HG03060 (cell line): ENCODE measurements at regions not wholly inside any gene's neighbourhood (a gene's known extent, or its start where the extent isn't known, plus 50 kb on each side); places are given as distances from the start of the nearest gene placed in this dataset.

Experiments
- ATAC-seq: cut with Tn5 transposase; IDR thresholded peaks from one replicate; pipeline ENCODE4 v1.9.1; 2021; ENCODE audit warnings: low read depth, moderate number of reproducible peaks; ENCODE audit not compliant: unreplicated experiment

- no peak for ATAC-seq
Measured at GRCh38 chr12:60027266-60027665, 431.4 kb downstream of the SLC16A7 start.

GRCh38 chr12:60034147-60034546 is 438.3 kb downstream of the SLC16A7 start:
- ATAC-seq: no peak

GRCh38 chr12:60035835-60036234 is 440.0 kb downstream of the SLC16A7 start:
- ATAC-seq: no peak

DNA sequence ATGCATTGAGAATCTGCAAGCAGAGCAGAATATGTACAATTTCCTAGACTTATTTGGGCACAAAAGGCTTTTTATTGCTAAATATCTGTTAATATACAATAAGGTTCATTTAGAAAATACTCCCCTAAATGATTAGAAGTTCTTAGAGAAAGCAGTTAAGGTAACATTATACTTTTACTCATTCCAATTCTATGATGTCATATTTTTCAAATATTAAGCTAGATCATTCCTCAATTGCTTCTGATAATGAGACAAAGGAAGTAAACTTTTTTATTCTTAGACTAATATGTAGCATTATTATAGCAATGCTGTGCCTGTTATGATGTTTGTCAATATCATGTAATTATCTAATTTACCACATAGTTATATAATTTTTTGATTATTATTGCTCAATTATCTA is 447.0 kb downstream of the SLC16A7 start:
- ATAC-seq: no peak

DNA sequence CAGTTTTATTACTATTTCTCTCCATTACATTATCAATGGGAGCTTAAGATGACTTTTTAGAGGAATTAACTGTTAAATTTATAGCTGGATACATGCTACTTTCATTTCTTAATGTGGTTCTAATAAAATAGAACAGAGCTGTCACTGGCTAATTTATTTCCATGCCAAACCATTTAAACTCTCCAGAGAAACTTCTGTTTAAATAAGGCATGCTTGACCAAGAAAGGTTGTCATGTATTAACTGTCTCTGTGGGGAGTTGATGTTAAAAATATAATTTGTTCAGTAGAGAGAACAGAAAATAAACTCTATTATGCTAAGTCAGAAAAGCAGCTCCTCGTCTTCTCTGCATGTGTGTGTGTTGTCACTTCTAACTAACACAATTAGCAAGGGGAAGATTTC is 447.4 kb downstream of the SLC16A7 start:
- ATAC-seq: no peak

GRCh38 chr12:60052483-60052882 is 456.7 kb downstream of the SLC16A7 start:
- no peak for ATAC-seq

GRCh38 chr12:60059180-60059579 is 463.4 kb downstream of the SLC16A7 start:
- no peak for ATAC-seq

DNA sequence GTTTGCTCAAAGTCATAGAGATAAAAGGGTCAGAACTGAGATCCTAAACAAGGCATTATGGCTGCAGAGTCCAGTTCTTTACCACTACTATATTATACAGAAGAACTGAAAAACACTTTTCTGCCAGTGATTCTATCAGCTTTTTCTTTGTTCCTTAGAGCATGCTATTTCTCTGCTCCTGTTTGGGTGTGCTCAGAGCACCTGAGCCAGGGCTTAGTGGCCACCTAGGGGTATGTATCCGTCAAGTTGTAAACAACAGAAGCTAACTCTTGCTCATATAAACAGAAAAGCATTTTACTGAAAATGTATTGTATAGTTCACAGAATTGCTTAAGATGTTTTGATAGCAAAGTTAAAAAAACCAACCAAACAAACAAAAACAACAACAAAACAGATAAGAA is 470.8 kb downstream of the SLC16A7 start:
- no peak for ATAC-seq

GRCh38 chr12:60070552-60070951 is 474.7 kb downstream of the SLC16A7 start:
- ATAC-seq: no peak

- no peak for ATAC-seq
Measured at GRCh38 chr12:60071759-60072191, 475.9 kb downstream of the SLC16A7 start.

DNA sequence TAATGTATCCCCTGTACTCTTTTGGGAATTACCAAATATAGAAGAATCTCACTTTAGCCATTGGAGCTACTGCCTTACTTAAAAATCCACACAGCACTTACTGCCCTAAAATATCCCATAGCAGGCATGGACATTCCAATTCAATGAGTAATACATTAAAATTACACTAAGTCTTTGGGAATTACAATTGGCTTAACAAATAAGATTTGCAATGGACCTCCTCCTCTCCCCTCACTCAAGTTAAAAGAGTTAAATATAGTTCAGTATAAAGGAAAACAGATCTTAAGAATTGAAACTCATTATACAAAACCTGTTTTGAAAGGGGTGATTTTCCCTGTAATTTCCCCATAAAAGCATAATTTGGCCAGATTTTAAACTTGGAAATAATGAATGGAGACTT is 477.1 kb downstream of the SLC16A7 start:
- ATAC-seq: no peak

DNA sequence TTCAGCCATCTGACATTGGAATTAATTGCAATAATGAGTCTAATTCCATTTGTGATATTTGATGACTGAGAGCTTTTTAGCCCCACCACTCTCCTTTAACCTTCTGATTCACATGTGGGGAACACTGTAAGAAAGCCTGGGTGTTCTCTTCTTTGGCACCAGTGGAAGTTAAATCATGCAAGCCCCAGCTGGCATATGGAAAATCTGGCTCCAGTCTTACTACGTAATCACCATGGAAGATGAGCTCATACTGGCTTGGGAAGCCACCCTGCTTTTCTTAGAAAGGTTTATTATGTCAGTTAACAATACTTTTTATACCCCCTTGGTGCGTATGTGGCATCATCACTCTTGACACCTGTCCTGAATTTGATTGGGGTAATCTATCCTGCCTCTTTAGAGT is 479.3 kb downstream of the SLC16A7 start:
- no peak for ATAC-seq

GRCh38 chr12:60078026-60078425 is 482.2 kb downstream of the SLC16A7 start:
- no peak for ATAC-seq

DNA sequence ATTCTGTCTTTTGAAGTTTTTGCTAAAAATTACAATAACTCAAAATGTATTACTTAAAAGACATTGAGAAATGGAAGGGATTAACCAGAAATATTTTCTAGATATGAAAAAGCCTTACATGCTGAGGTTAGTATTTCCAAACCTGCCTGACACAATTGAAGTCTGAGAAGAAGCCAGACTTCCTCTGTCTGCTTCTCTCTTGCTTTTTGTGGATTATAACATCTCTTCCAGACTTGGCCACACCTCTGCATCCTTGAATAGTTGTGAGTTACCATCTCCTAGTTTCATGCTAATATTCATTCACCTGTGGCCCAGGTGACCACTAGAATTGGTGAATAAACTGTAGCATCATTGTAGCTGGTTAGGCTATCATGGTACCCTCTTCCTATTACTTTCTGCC is 497.6 kb downstream of the SLC16A7 start:
- ATAC-seq: no peak

GRCh38 chr12:60094436-60094835 is 498.6 kb downstream of the SLC16A7 start:
- no peak for ATAC-seq

DNA sequence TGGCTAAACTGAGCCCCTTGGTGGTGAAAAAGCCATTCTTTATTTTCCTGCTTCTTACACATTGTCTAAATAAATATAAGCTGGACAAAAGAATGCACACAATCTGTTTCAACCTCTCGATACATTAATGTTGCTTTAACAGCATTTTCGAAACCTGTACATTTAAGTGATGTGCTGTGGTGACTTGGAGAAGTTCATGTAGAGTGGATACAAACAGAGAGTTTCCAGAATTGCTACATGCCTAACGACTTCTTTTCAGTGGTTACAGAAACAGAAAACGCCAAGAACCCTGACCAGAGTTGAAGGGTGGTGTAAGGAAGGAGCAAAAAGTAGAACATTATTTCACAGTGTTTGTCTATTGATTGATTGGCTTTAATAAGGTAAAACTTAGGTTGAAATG is 500.9 kb downstream of the SLC16A7 start:
- no peak for ATAC-seq

- no peak for ATAC-seq
Measured at GRCh38 chr12:60100160-60100559, 504.3 kb downstream of the SLC16A7 start.

DNA sequence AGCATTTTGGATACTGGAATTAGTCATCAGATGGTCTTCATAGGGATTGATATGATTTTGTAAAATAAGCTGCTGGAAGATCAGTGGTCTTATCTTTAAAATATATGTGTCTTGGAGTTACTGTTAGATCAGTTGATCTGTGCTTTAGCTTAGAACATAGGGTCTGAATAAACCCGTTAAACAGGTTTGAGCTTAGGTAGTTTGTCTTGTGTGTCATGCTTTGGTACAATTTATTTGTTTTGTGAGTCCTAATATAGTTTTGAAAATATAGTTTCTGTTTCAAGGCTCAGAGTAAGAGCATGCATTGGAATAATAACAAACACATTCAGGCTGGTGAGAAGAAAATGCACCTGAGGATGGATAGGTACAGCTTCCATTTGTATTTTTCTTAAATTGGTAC is 505.0 kb downstream of the SLC16A7 start:
- no peak for ATAC-seq

- ATAC-seq: no peak
Measured at GRCh38 chr12:60101715-60102114, 505.9 kb downstream of the SLC16A7 start.

DNA sequence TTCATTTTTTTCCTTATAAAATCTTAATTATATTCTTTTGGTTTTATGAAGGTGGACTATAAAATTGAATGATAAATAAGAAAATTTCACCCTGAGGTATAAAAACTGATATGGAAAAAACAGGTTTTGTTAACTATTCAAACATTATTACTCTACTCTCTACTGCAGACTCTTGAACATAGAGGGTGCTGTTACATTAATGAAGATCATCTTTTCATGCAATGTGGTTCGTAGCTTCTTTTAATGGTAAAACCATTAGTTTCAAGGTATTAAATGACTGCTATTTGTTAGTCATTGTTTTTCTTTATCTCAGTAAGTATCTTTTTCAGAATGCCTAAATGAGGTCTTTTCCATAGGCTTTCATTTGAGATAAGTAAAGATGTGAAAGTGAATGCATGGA is 510.4 kb downstream of the SLC16A7 start:
- ATAC-seq: no peak

DNA sequence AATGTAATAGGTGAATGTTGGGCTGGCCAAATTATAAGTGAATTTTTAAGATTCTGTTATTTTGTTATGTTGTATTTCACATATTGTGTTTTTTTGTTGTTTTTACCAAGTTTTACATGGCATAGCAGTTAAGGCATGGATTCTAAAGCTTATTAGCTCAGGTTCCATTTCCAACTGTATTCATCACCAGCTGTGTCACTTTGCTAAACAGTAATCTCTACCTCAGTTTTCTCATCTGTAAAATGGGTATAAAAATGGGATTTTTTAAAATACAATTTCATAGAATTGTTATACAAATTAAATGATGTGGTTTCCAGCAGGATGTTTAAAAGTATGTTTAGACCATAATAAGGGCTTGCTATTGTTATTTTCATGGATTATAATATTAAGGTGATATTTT is 512.2 kb downstream of the SLC16A7 start:
- ATAC-seq: no peak

DNA sequence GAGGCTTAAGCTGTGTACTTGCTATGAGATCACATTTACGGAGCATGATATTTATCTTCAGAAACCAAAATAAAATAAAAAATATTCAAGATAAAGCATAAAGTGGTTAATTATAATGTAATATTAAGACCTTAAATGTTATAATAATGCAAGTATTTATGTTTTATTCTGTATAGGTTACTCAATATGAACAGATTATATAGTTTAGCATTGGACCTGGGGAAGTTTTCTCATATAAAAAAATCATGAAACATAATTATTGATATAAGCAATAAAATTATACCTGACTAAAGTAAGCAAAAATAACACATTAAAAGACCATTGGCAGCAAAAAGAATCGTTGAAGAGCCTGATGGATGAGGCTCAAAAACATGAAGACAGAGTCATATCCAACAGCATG is 516.2 kb downstream of the SLC16A7 start:
- ATAC-seq: no peak

DNA sequence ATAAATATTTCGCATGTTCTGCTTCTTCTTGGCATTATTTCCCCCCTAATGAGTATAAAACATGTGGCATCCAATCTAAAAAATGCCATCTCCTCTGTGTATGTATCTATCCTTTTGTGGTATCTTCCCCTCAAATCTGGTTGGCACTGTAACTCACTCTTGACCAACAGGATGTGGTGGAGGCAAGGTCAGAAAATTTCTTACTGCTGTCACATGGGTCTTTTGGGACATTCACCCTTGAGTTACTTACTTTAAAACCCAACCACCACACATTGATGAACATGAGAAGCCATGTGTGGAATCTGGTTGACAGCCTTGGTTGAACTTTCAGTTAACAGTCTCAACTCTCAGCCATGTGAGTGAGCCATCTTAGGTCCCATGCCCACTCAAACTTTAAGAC is 516.9 kb downstream of the SLC16A7 start:
- no peak for ATAC-seq
